ENCODE measurements at regions not wholly inside any gene's neighbourhood (a gene's known extent, or its start where the extent isn't known, plus 50 kb on each side); places are given as distances from the start of the nearest gene placed in this dataset.

DNA sequence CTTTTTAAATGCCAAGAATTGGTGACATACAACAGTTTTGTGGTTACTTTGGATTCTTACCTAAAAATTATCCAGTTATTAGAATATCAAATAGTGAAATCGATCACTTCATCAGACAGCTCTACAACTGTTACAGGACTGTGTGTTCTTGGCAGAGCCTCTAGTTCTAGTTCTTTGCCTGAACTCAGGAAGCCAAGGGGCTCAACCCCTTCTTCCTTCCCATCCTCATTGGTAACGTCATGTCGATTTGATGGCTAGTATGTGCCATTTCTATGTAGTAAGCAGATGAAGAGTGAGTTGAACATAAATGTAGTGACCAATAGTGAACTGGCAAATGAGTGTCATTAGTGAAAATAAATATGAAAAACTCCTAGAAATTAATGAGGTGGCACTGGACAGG lies 59.4 kb upstream of the LIMCH1 start:
- ATAC-seq, result peak in 1 of 8 donors; percentile 52
- Histone ChIP-seq H3K4me1 (peaks cover 0 to 47% (median 14%) of the 10 kb centered on the region in 9 donors), H3K27me3 (no peaks in the 10 kb centered on the region), H3K27ac (no peak overlapping the region), H3K4me3 (no peak overlapping the region), H3K9me3 (no peaks in the 10 kb centered on the region), H3K36me3 (no peaks in the 10 kb centered on the region)
- no peak for DNase-seq
- TF ChIP-seq, protein P1, sequence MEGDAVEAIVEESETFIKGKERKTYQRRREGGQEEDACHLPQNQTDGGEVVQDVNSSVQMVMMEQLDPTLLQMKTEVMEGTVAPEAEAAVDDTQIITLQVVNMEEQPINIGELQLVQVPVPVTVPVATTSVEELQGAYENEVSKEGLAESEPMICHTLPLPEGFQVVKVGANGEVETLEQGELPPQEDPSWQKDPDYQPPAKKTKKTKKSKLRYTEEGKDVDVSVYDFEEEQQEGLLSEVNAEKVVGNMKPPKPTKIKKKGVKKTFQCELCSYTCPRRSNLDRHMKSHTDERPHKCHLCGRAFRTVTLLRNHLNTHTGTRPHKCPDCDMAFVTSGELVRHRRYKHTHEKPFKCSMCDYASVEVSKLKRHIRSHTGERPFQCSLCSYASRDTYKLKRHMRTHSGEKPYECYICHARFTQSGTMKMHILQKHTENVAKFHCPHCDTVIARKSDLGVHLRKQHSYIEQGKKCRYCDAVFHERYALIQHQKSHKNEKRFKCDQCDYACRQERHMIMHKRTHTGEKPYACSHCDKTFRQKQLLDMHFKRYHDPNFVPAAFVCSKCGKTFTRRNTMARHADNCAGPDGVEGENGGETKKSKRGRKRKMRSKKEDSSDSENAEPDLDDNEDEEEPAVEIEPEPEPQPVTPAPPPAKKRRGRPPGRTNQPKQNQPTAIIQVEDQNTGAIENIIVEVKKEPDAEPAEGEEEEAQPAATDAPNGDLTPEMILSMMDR (IDR thresholded peaks at IDR 0.05), result no peak
- intact Hi-C loops (cut with DNase I), result no loop called here
- WGBS, 2 donors, result 70 to 84% methylated on average over 3 of the region's 3 CpGs

DNA sequence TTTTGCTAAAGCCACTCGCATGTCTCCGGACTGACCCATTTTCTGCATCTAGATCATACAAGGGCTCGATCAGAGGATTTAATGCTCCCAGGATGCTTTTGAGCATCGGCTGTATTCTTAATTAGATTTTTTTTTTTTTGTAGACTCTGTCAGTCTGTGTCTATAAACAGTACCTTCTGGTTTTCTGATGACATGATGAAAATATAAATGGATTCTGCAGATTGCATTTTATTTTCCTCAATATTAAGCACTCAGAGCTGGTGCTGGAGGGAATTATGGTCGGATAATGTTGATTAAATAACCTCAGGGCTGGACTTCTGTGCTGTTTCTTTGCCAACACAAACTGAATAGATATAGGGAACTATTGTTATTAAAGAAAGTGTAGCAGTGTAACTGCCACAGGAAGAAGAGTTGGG lies 57.1 kb upstream of the LIMCH1 start:
- Histone ChIP-seq H3K4me3 (no peak overlapping the region), H3K4me1 (peaks cover 0 to 61% (median 30%) of the 10 kb centered on the region in 9 donors), H3K27me3 (no peaks in the 10 kb centered on the region), H3K9me3 (no peaks in the 10 kb centered on the region), H3K36me3 (no peaks in the 10 kb centered on the region), H3K27ac (no peak overlapping the region)
- ATAC-seq (no peak), DNase-seq (no peak)
- TF ChIP-seq, protein P1 (IDR thresholded peaks at IDR 0.05), result no peak
- intact Hi-C loops (cut with DNase I), result no loop called here
- WGBS, 2 donors, result 61 to 69% methylated on average over 5 of the region's 5 CpGs

- Histone ChIP-seq H3K4me3 (no peak overlapping the region), H3K36me3 (no peaks in the 10 kb centered on the region), H3K4me1 (peaks cover 0 to 56% (median 31%) of the 10 kb centered on the region in 9 donors), H3K27me3 (no peaks in the 10 kb centered on the region), H3K9me3 (no peaks in the 10 kb centered on the region), H3K27ac (no peak overlapping the region)
- DNase-seq (no peak), ATAC-seq (no peak)
- intact Hi-C loops (cut with DNase I), result no loop called here
- WGBS, 2 donors, result 94 to 98% methylated on average over 1 of the region's 1 CpG
- TF ChIP-seq, protein P1 (IDR thresholded peaks at IDR 0.05), result no peak
Observed at GRCh38 chr4:41483771-41484170, 54.2 kb upstream of the LIMCH1 start.

DNA sequence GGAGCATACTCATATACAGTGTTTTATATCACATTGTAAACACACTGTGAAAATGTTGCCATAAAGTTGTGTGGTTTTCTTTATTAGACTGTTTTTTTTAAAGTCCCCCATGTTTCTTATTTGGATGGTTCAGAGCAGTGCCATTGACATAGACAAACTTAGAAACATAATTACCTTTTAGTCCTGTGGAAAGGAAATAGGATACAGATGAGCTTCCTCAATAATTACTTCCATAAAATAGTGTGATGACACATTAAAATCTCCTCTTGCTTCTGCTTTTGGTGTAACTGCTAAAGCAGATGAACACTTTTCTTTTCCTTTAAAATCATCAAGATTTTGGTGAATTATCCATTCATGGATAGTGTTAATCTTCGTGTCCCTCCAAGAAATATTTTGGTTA lies 52.9 kb upstream of the LIMCH1 start:
- no peaks in the 10 kb centered on the region for H3K9me3 ChIP-seq
- no peaks in the 10 kb centered on the region for H3K36me3 ChIP-seq
- DNase-seq (no peak), ATAC-seq (no peak)
- 67 to 74% methylated on average over 1 of the region's 1 CpG for WGBS, 2 donors
- no peaks in the 10 kb centered on the region for H3K27me3 ChIP-seq
- H3K27ac ChIP-seq, result no peak overlapping the region
- no peak overlapping the region for H3K4me3 ChIP-seq
- H3K4me1 ChIP-seq, result peaks cover 0 to 56% (median 30%) of the 10 kb centered on the region in 9 donors
- intact Hi-C loops (cut with DNase I), result no loop called here
- TF ChIP-seq, protein P1 (IDR thresholded peaks at IDR 0.05), result no peak
